NCI-H748 (cell line): ENCODE measurements at regions not wholly inside any gene's neighbourhood (a gene's known extent, or its start where the extent isn't known, plus 50 kb on each side); places are given as distances from the start of the nearest gene placed in this dataset.
"Not testable (repeated sequence)": the region's sequence is repeated elsewhere in the genome, so short reads cannot be mapped to it uniquely, and the experiment has no call there.

Experiments used
- DNase-seq: peaks from one replicate; lab custom pipeline; 2025; ENCODE audit not compliant: unreplicated experiment; lab: John Stamatoyannopoulos, UW

GRCh38 chr11:106152013-106152412 lies 74.6 kb downstream of the AASDHPPT start:
- DNase-seq, result peak; percentile 22

- DNase-seq, result no peak
These were observed 75.4 kb downstream of the AASDHPPT start for GRCh38 chr11:106152824-106153223.

- peak; percentile 14 for DNase-seq
These were observed 79.0 kb downstream of the AASDHPPT start for GRCh38 chr11:106156290-106156937.

- no peak for DNase-seq
These were observed 80.9 kb downstream of the AASDHPPT start for GRCh38 chr11:106158406-106158805.

GRCh38 chr11:106159836-106160235 lies 82.4 kb downstream of the AASDHPPT start:
- no peak for DNase-seq

- no peak for DNase-seq
These were observed 83.0 kb downstream of the AASDHPPT start for GRCh38 chr11:106160494-106160893.

- no peak for DNase-seq
These were observed 84.5 kb downstream of the AASDHPPT start for GRCh38 chr11:106161775-106162634.

GRCh38 chr11:106167085-106167484 lies 89.6 kb downstream of the AASDHPPT start:
- DNase-seq, result no peak

GRCh38 chr11:106172386-106172991 lies 95.0 kb downstream of the AASDHPPT start:
- peak; percentile 36 for DNase-seq

GRCh38 chr11:106173291-106173690 lies 95.8 kb downstream of the AASDHPPT start:
- no peak for DNase-seq

GRCh38 chr11:106174003-106174402 lies 96.5 kb downstream of the AASDHPPT start:
- DNase-seq, result not testable (repeated sequence)

- no peak for DNase-seq
These were observed 99.4 kb downstream of the AASDHPPT start for GRCh38 chr11:106176817-106177216.

- no peak for DNase-seq
These were observed 99.8 kb downstream of the AASDHPPT start for GRCh38 chr11:106177311-106177710.

GRCh38 chr11:106178361-106178760 lies 100.9 kb downstream of the AASDHPPT start:
- no peak for DNase-seq

- no peak for DNase-seq
These were observed 101.6 kb downstream of the AASDHPPT start for GRCh38 chr11:106179048-106179447.

- DNase-seq, result no peak
These were observed 109.2 kb downstream of the AASDHPPT start for GRCh38 chr11:106186630-106187029.

GRCh38 chr11:106187860-106188456 lies 110.5 kb downstream of the AASDHPPT start:
- DNase-seq, result no peak

- no peak for DNase-seq
These were observed 116.5 kb downstream of the AASDHPPT start for GRCh38 chr11:106193956-106194355.

- no peak for DNase-seq
These were observed 120.0 kb downstream of the AASDHPPT start for GRCh38 chr11:106197438-106197837.

- no peak for DNase-seq
These were observed 125.6 kb downstream of the AASDHPPT start for GRCh38 chr11:106202935-106203620.

- peak; percentile 21 for DNase-seq
These were observed 131.3 kb downstream of the AASDHPPT start for GRCh38 chr11:106208760-106209159.
